ENCODE measurements at regions not wholly inside any gene's neighbourhood (a gene's known extent, or its start where the extent isn't known, plus 50 kb on each side); places are given as distances from the start of the nearest gene placed in this dataset.

DNA sequence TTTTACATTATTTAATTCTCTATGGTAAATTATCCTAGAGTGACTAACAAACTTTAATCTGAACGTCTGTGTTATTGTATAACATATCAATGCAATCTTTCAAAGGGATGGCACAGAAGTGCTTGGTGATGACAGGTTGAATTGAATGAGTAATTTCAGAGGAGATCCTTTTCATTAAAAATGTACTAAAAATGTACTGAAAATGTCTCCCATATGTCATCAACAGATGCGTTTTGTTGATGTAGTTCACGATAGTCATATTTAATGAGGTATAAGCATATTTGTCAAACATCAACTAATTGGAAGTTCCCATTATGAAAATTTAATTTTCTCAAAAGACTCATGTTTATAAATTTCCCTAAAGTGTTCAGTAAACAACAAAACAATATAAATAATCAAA lies 1434.7 kb upstream of the PCDH20 start (continued):
- TF ChIP-seq, protein P1, sequence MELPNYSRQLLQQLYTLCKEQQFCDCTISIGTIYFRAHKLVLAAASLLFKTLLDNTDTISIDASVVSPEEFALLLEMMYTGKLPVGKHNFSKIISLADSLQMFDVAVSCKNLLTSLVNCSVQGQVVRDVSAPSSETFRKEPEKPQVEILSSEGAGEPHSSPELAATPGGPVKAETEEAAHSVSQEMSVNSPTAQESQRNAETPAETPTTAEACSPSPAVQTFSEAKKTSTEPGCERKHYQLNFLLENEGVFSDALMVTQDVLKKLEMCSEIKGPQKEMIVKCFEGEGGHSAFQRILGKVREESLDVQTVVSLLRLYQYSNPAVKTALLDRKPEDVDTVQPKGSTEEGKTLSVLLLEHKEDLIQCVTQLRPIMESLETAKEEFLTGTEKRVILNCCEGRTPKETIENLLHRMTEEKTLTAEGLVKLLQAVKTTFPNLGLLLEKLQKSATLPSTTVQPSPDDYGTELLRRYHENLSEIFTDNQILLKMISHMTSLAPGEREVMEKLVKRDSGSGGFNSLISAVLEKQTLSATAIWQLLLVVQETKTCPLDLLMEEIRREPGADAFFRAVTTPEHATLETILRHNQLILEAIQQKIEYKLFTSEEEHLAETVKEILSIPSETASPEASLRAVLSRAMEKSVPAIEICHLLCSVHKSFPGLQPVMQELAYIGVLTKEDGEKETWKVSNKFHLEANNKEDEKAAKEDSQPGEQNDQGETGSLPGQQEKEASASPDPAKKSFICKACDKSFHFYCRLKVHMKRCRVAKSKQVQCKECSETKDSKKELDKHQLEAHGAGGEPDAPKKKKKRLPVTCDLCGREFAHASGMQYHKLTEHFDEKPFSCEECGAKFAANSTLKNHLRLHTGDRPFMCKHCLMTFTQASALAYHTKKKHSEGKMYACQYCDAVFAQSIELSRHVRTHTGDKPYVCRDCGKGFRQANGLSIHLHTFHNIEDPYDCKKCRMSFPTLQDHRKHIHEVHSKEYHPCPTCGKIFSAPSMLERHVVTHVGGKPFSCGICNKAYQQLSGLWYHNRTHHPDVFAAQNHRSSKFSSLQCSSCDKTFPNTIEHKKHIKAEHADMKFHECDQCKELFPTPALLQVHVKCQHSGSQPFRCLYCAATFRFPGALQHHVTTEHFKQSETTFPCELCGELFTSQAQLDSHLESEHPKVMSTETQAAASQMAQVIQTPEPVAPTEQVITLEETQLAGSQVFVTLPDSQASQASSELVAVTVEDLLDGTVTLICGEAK (IDR thresholded peaks at IDR 0.05; ENCODE audit: borderline replicate concordance): no peak
- no peak for TF ChIP-seq TARDBP (IDR thresholded peaks at IDR 0.05; ENCODE audit: borderline replicate concordance)
- no peak for TF ChIP-seq MEF2A (IDR thresholded peaks at IDR 0.05; ENCODE audit: insufficient read depth, low read depth, low read length)
- TF ChIP-seq ZBTB11 (CRISPR knock-in tag; IDR thresholded peaks at IDR 0.05): no peak
- TF ChIP-seq YY1 (IDR thresholded peaks at IDR 0.05; ENCODE audit: low read depth, low read length): no peak
- no peak for TF ChIP-seq ZBTB4 (CRISPR knock-in tag; IDR thresholded peaks at IDR 0.05)
